ENCODE measurements at regions not wholly inside any gene's neighbourhood (a gene's known extent, or its start where the extent isn't known, plus 50 kb on each side); places are given as distances from the start of the nearest gene placed in this dataset.

GRCh38 chr14:53569446-53569845 is 387.2 kb downstream of the BMP4 start:
- H2AFZ ChIP-seq (ENCODE audit: low read length) = no peak overlapping the region
- no CpG with 5 or more reads among the region's 2 CpGs for WGBS (ENCODE audit: extremely low coverage, insufficient read length, low lambda C conversion rate)
- H4K20me1 ChIP-seq (ENCODE audit: control insufficient read depth, insufficient read depth, insufficient read length) = no peaks in the 10 kb centered on the region

More at GRCh38 chr14:53569446-53569845, 387.2 kb downstream of the BMP4 start:
- no peak overlapping the region for H2BK15ac ChIP-seq (ENCODE audit: low read depth, low read length)
- no peak overlapping the region for H3K4ac ChIP-seq (ENCODE audit: low read depth, low read length)
- peaks cover under 1 to 2% (median 2%) of the 10 kb centered on the region in 3 experiments; a peak in 5 of 7 replicates for H3K36me3 Mint-ChIP-seq (ENCODE audit: insufficient read depth in 1 of 3, low read depth in 3 of 3)
- H2AK5ac ChIP-seq (ENCODE audit: insufficient read length, low read length) = no peak overlapping the region
- no peak overlapping the region for H3K14ac ChIP-seq (ENCODE audit: insufficient read depth, low read length)
- no peak overlapping the region for H4K8ac ChIP-seq (replicated peaks; ENCODE audit: insufficient read length, low read depth, low read length)
- H2BK5ac ChIP-seq (ENCODE audit: insufficient read length, low read length) = no peak overlapping the region
- H3K23me2 ChIP-seq (ENCODE audit: insufficient read length, low read depth, low read length, poor library complexity, severe bottlenecking) = no peaks in the 10 kb centered on the region
- H3K27ac Mint-ChIP-seq = no peak overlapping the region
- no peak overlapping the region for H4K91ac ChIP-seq (ENCODE audit: insufficient read length, low read depth, low read length)
- no peaks in the 10 kb centered on the region for H3K27me3 ChIP-seq (ENCODE audit: insufficient read depth, low read length)
- H3K4me3 Mint-ChIP-seq = no peak overlapping the region
- no peak overlapping the region for H4K5ac ChIP-seq (ENCODE audit: insufficient read length, low read depth, low read length)
- H2BK120ac ChIP-seq (ENCODE audit: low read depth, low read length, poor library complexity, severe bottlenecking) = no peak overlapping the region
- H3K18ac ChIP-seq (ENCODE audit: insufficient read length, low read depth, low read length) = no peak overlapping the region
- H2BK20ac ChIP-seq (ENCODE audit: low read depth, low read length, poor library complexity, severe bottlenecking) = no peak overlapping the region
- H3K27me3 Mint-ChIP-seq (ENCODE audit: low read depth) = no peaks in the 10 kb centered on the region
- H2BK12ac ChIP-seq (ENCODE audit: insufficient read length, low read depth, low read length) = no peak overlapping the region
- no peak overlapping the region for H3K23ac ChIP-seq (ENCODE audit: insufficient read length, low read depth, low read length)
- no peak overlapping the region for H3K27ac ChIP-seq (ENCODE audit: insufficient read length, low read depth, low read length)
- H3K56ac ChIP-seq (ENCODE audit: insufficient read length, low read depth, low read length) = no peak overlapping the region
- no peaks in the 10 kb centered on the region for H3K9me3 ChIP-seq (ENCODE audit: control insufficient read depth, low read depth, low read length)
- TF ChIP-seq CTCF (conservative IDR thresholded peaks at IDR 0.05) = no peak
- H3K4me2 ChIP-seq (ENCODE audit: insufficient read depth, insufficient read length, low read length) = no peak overlapping the region
- peaks cover 2% of the 10 kb centered on the region; the same call in 1 of the 2 replicates for H3K4me1 ChIP-seq (ENCODE audit: insufficient read depth, low read length)
- no peak overlapping the region for H3K9ac ChIP-seq (ENCODE audit: extremely low read depth, insufficient read length, low read length)
- H3T11ph ChIP-seq (ENCODE audit: low read length) = no peak overlapping the region
- H3K79me2 ChIP-seq (ENCODE audit: insufficient read depth, low read length) = no peaks in the 10 kb centered on the region
- H3K9me3 Mint-ChIP-seq = peaks cover 3 to 13% of the 10 kb centered on the region in 2 experiments; a peak in 4 of 5 replicates
- H3K79me1 ChIP-seq (ENCODE audit: insufficient read depth, low read depth, low read length, poor library complexity, severe bottlenecking) = no peaks in the 10 kb centered on the region
- H3K4me1 Mint-ChIP-seq = peaks cover 30 to 40% of the 10 kb centered on the region in 2 experiments
- DNase-seq = no peak
